ENCODE measurements at regions not wholly inside any gene's neighbourhood (a gene's known extent, or its start where the extent isn't known, plus 50 kb on each side); places are given as distances from the start of the nearest gene placed in this dataset.

GRCh38 chr4:3865986-3866812, 100.0 kb downstream of the ADRA2C start:
- in situ Hi-C loops (cut with MboI; ENCODE audit: low sequenced_read_pairs, unreplicated experiment), result no loop called here
- no peak for TF ChIP-seq CTCF (IDR thresholded peaks at IDR 0.05; ENCODE audit: borderline replicate concordance, control extremely low read depth, extremely low read depth, insufficient read depth, missing control alignments)
- no peak for DNase-seq (ENCODE audit: low spot score)

GRCh38 chr4:3866813-3867129, 100.6 kb downstream of the ADRA2C start:
- no peak for TF ChIP-seq CTCF (IDR thresholded peaks at IDR 0.05; ENCODE audit: borderline replicate concordance, control extremely low read depth, extremely low read depth, insufficient read depth, missing control alignments)
- in situ Hi-C loops (cut with MboI; ENCODE audit: low sequenced_read_pairs, unreplicated experiment), result no loop called here
- DNase-seq (ENCODE audit: low spot score), result no peak

- TF ChIP-seq CTCF (IDR thresholded peaks at IDR 0.05; ENCODE audit: borderline replicate concordance, control extremely low read depth, extremely low read depth, insufficient read depth, missing control alignments), result no peak
- in situ Hi-C loops (cut with MboI; ENCODE audit: low sequenced_read_pairs, unreplicated experiment), result no loop called here
- no peak for DNase-seq (ENCODE audit: low spot score)
Measured at GRCh38 chr4:3867403-3868100, 101.4 kb downstream of the ADRA2C start.

- in situ Hi-C loops (cut with MboI; ENCODE audit: low sequenced_read_pairs, unreplicated experiment), result no loop called here
- TF ChIP-seq CTCF (IDR thresholded peaks at IDR 0.05; ENCODE audit: borderline replicate concordance, control extremely low read depth, extremely low read depth, insufficient read depth, missing control alignments), result no peak
- DNase-seq (ENCODE audit: low spot score), result no peak
Measured at GRCh38 chr4:3868211-3869173, 102.3 kb downstream of the ADRA2C start.

GRCh38 chr4:3869174-3869572, 103.0 kb downstream of the ADRA2C start:
- no peak for DNase-seq (ENCODE audit: low spot score)
- TF ChIP-seq CTCF (IDR thresholded peaks at IDR 0.05; ENCODE audit: borderline replicate concordance, control extremely low read depth, extremely low read depth, insufficient read depth, missing control alignments), result no peak

More at GRCh38 chr4:3869174-3869572, 103.0 kb downstream of the ADRA2C start:
- in situ Hi-C loops (cut with MboI; ENCODE audit: low sequenced_read_pairs, unreplicated experiment), result no loop called here
